Hematopoietic multipotent progenitor cell treated with erythropoietin and hydrocortisone succinate and interleukin-3 and kit ligand, for 8 days (in vitro differentiated cells): ENCODE measurements at regions not wholly inside any gene's neighbourhood (a gene's known extent, or its start where the extent isn't known, plus 50 kb on each side); places are given as distances from the start of the nearest gene placed in this dataset.
"Not testable (repeated sequence)": the region's sequence is repeated elsewhere in the genome, so short reads cannot be mapped to it uniquely, and the experiment has no call there.

Source experiments
- DNase-seq: peaks from one replicate; pipeline ENCODE4 v3.0.0-alpha.2; 2015

DNA sequence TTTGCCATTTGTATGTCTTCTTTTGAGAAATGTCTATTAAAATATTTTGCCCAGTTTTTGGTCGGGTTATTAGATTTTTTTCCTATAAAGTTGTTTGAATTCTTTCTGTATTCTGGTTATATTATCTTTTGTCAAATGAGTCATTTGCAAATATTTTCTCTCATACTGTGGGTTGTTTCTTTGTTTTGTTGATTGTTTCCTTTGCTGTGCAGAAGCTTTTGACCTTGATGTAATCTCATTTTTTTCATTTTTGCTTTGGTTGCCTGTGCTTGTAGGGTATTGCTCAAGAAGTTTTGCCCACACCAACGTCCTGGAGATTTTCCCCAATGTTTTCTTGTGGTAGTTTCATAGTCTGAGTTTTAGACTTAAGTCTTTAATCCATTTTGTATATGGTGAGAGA lies 245.7 kb downstream of the ADCYAP1 start:
- no peak for DNase-seq

DNA sequence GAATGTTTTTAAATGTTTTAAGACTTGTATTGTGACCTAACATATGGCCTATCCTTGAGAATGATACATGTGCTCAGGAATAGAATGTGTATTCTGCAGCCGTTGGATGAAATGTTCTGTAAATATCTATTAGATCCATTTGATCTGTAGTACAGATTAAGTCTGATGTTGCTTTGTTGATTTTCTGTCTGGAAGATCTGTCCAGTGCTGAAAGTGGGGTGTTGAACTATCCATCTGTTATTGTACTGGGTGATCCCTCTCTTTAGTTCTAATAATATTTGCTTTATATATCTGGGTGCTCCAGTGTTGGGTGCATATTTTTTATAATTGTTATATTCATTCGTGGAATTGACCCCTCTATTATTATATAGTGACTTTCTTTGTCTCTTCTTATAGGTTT lies 248.3 kb downstream of the ADCYAP1 start:
- not testable (repeated sequence) for DNase-seq

DNA sequence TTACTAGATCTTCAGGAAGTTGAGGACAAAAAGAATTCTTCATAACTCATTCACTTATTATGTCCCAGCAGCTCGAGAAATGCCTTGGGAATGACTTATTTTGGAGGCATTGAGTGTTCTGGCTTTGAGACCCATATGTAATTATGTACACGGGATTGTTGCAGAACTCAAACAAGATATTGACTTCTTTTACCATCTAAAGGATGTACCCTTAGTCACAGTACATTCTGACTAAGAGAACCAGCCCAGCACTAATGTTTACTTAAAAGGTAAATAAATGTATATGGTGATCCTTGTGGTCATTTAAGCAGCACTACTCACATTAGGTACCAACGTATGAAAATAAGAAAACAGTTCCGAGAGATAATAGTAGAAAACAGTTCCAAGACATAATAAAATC lies 268.9 kb downstream of the ADCYAP1 start:
- no peak for DNase-seq

DNA sequence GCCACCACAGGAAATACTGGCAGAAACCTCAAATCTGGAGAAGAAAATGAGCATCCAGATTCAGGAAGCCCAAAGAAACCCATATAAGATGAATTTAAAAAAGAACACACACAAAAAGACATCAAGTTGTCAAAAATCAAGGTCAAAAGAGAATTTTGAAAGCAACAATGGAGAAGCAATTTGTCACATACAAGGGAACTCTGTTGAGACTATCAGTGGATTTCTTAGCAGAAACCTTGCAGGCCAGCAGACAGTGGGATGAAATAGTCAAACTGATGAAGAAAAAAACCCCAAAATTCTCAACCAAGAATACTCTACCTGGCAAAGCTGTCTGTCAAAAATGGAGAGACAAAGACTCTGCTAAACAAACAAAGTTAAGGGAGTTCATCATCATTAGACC lies 272.6 kb downstream of the ADCYAP1 start:
- DNase-seq = no peak

DNA sequence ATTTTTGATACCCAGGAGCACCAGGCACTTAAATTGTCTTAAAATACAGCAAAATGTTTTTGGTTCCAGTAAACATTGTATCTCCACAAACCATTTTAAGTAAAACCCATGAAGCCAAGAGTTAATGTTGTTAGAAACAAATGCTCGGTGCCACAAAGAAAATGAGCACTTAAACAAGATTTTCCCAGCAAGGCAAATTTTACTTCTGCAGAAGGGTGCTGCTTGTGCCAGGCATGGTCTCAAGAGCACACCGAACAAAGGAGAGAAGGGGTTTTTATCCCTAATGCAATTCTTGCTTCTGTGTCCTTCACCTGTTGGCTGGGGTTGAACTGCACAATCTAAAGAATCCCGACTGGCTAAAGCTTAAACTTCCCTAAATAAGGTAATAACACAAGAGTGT lies 286.7 kb downstream of the ADCYAP1 start:
- DNase-seq = no peak

DNA sequence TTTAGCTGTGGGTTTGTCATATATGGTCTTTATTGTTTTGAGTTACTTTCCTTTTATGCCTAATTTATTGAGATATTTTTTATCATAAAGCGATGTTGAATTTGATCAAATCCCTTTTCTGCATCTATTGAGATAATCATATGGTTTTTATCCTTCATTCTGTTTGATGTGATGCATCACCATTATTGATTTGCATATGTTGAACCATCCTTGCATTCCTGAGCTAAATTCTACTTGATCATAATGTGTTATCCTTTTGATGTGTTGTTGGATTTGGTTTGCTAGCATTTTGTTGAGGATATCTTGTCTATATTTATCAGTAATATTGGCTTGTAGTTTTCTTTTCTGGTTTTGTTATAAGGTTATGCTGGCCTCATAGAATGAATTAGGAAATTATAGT lies 308.5 kb downstream of the ADCYAP1 start:
- DNase-seq = no peak

DNA sequence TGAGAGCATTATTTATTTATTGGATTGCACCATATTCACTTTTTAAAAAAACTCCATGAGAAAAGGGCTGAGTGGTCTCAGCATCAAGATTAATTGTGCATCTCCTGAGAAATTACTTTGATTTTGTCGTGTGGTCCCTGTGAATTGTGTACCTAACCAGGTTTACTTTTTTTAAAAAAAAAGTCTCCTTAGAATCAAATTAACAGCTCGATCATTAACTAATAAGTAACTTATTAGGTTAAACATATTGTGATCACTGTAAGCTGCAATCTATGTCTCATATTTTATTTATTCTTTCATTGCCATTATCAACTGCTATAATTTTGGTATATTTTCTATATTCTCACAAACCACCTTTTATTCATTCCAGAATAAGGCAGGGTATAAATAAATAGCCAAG lies 318.2 kb downstream of the ADCYAP1 start:
- DNase-seq = no peak

DNA sequence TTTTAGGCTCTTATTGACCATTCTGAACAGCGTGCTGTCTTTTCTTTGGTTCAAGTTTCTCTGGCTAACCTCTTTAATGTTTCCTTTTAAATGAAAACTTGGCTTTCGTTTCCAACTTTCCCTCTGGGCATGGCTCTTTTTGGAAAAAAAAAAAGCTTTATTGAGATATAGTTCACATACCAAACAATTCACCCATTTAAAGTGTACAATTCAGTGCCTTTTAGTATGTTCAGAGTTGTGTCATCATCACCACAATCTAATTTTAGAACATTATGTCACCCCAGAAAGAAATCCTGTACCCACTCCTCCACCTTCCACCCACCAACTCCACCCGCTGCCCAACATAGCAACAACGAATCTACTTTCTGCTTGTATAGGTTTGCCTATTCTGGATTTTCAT lies 322.4 kb downstream of the ADCYAP1 start:
- no peak for DNase-seq

DNA sequence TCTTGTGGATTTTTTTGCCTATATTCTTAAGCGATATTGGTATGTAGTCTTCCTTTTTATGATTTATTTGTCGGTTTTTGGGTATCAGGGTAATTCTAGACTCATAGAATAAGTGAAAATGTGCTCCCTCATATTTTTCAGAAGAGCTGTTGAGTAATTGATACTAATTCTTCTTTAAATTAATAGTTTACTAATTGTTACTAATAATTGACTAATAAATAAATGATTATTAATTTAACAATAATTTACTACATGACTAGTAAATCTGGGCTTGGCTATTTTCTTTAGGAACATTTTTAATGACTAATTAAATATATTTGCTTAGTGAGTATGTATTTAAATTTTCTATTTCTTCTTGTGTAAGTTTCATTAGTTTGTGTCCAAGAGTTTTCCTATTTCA lies 325.0 kb downstream of the ADCYAP1 start:
- DNase-seq = no peak

DNA sequence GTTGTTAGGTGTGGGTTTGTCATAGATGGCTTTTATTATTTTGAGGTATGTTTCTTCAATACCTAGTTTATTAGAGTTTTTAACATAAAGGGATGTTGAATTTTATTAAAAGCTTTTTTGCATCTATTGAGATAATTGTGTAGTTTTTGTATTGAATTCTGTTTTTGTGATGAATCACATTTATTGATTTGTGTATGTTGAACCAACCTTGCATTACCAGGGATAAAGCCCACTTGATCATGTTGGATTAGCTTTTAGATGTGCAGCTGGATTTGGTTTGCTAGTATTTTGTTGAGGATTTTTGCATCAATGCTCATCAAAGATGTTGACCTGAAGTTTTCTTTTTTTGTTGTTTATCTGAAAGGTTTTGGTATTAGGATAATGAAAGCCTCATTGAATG lies 328.2 kb downstream of the ADCYAP1 start:
- no peak for DNase-seq

DNA sequence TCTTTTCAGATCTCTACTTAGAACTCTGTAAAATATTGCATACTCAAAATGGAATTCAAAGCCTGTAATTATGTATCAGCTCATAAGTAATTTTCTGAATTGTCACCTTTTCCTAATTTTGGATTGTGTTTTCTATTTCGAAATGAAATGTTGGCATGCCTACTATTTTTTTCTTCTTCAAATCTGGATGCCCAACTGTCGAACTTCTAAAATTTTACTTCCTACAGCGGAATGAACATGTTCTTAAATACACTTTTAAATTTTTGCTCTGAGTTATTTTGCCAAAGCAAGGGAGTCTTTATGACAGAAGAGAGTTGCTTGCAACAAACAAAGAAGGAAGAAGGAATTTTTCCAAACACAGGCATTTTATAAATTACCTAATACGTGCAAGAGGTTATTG lies 336.0 kb downstream of the ADCYAP1 start:
- DNase-seq = no peak

DNA sequence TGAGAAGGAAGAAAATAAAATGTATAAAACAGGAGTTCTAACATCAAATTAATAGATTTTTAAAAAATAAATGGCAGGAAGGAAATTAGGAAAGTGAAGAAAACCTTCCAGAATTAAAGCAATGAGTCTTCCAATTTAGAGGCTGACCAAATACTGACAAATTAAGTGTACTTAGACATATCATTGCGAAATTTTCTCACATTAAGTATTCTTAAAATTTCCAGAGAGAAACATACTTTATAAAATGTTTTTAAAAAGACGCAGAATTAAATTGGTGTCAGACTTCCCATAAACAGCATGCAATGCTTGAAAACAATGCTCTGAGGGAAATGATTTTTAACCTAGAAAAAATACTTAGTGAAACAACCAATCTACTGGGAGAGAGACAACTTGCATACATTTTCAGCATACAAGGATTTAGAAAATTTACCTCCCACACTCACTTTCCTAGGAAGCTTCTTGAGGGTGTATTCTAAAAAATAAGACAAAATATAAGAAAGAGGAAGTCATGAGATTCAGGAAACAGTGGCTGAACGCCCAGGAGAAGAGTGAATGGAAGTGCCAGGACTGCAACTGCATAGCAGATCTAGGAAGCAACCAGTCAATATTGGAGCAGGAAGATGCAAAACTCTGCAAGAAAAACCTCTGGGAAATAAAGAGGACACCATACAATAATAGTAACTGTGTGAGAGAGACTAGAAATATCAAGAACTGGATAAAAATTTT lies 339.9 kb downstream of the ADCYAP1 start:
- no peak for DNase-seq

DNA sequence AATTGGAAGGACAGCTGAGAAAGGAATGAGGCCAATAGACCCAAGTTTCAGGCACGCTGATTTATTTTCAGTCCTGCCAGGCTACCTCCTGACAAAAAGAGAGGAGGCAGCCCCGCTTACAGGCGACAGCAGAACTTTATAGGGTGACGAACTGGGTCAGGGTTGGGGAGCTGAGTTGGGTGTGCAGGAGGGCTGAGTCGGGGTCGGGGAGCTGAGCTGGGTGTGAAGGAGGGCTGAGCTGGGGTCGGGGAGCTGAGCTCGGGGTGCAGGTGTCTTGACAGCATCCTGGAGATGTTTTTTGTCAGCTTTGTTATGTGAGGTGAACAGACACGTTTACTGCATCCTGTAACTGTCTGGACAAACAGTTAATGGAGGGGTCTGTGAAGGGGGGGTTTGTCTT lies 342.2 kb downstream of the ADCYAP1 start:
- no peak for DNase-seq

DNA sequence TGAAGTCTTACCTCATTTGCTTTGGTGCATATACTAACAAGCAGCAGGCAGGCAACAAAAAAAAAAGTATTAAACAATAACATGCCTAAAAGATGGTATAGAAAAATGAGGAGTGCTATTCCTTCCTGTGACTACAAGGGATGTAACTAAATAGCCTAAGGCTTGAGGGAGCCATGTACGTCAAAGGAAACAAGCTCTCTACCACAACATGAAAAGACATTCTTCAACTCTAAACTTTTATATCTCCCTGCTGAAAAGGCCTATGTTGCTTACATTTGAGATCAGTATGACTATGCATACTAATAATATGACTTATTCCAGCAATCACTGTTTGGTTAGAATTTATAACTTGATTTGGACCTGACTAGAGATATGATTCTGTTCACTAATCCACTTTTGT lies 347.9 kb downstream of the ADCYAP1 start:
- DNase-seq = no peak

DNA sequence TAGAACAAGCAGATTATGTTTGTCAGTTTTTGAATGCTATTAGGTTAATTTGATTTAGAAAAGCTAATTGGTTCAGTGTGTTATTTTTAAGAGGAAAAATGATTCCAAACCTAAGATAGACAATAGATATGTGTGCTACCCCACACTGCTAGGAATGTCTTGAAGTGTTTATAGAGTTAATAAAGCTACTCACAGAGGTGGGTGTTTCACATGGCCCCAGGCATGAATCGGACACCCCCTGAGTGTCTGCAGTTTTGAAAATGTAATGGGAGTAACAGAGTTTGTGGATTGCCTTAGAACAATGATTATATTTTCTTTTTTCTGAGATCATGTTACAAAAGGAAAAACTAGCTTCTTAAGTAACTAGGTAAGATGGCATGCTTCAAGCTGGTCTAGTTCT lies 348.3 kb downstream of the ADCYAP1 start:
- no peak for DNase-seq

DNA sequence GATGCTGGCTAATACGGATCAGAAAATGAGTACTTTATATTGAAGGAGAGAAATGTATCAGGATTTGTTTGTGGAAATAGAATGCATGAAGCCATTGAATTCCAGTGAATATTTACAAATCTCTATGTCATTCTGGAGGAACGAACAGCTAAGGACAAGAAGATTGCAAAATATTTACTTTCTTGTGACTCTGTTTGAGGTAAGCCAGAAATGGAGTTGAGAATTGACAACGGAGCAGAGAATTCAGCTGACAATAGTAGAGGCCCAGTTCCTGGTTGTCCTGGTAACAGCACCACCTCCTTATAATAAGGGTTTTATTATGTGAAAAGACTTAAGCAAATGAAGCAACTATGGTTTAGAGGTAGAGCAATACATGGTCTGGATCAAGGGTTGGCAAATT lies 349.2 kb downstream of the ADCYAP1 start:
- no peak for DNase-seq

DNA sequence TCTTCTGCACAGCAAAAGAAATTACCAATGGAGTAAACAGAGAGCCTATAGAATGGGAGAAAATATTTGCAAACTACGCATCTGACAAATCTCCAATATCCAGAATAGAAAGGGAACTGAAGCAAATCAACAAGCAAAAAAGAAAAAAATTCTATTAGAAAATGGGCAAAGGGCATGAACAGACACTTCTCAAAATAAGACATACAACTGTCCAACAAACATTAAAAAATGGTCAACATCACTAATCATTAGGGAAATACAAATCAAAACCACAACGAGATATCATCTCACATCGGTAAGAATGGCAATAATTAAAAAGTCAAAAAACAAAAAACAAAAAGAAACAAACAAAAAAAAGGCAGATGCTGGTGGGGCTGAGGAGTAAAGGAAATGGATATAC lies 356.4 kb downstream of the ADCYAP1 start:
- no peak for DNase-seq

DNA sequence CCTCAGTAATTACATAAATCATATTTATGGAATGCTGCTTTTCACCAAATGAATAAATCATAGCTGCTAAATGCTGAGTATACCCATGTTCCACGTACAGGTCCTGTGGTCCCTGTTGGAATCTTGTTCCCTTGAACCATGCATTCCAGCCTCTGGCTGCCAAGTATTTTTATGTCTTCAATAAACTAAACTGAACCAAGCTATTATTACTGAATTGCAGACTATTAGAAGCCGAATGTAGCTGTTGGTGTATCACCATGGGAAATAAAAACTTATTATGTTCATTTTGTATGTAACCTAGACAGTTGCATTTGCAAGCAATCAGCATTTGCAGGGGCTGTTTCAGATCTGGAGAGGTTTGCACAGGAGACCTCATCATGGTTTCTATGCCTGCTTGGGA lies 362.4 kb downstream of the ADCYAP1 start:
- DNase-seq = no peak

DNA sequence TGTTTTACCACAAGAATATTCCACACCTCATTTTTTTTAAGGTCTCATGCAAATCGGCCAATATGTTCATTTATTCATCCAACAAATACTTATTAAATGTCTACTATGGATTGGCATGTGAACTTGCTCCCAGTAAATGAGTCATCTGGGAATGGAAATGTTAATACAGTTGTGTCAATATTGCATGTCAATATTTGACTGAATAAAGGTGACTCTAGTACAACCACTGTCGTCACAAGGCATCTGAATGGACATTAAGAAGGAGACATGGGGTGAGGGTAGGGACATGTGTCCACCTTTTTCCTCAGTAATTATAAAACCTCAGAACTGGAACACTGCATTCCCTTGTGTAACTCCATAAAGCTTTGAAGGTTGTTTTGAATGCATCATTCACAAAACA lies 365.4 kb downstream of the ADCYAP1 start:
- no peak for DNase-seq

DNA sequence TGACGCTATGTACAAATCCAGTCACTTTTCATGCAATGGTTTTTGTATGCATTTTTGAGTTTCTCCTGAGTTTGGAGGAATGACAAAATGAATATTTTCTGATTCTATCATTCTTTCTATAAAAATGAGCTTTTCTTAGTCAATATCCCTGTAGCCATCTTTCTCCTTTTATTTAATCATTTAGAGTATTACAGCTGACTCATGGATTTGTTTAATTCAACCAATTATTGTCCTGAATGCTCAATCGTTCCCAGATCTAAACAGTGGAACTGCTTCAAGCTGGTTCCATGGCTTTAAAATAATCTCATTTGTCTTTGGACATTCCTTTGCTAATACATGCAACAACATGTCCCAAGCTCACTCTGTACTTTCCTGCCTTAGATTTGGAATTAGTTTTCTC lies 368.8 kb downstream of the ADCYAP1 start:
- no peak for DNase-seq

DNA sequence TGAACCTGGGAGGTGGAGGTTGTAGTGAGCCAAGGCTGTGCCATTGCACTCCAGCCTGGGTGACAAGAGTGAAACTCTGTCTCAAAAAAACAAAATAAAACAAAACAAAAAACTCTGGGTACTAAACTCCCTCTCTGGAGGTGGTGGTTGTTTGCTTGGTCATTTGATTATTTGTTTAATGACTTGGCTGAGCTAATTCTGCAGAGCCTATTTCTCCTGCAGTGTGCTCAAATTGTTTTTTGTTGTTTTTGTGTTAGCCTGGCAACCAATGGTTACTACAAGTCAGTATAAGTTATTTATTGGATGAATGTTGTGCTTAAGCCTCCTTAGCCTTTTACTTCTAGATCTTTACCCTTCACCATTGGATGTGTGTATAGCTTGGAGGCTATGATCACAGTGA lies 387.5 kb downstream of the ADCYAP1 start:
- no peak for DNase-seq

DNA sequence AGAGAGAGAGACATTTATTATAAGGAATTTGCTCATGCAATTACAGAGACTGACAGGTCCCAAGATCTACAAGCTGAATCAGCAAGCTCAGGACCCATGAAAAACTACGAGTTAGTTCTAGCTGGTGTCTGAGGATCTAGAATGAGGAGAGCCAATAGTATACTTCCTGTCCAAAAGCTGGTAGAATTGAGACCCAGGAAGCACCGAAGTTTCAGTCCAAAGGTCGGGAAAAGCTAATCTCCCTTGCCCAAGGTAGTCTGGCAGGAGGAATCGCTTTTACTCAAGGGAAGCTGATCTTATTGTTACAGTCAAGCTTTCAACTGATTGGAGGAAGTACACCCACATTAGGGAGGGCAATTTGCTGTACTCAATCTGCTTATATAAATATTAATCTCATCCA lies 389.6 kb downstream of the ADCYAP1 start:
- DNase-seq = no peak

DNA sequence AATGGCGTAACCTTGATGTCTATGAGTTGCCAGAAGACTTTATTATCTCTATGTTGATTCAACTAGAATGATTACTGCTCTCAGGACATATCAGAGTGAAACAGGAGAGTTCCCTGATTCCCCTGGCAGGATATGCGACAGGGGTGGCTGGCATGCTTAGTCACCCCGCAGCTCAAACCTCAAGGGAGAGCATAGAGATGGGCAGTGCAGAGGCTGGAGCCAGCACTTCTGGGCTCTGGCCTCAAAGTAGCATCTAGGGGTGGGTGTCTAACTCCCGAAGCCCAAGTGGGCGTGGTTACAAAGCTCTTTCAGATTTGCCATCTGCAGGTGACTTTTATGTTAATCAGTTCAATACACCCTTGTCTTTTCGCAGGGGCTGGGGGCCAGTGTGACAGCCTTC lies 391.6 kb downstream of the ADCYAP1 start:
- no peak for DNase-seq

DNA sequence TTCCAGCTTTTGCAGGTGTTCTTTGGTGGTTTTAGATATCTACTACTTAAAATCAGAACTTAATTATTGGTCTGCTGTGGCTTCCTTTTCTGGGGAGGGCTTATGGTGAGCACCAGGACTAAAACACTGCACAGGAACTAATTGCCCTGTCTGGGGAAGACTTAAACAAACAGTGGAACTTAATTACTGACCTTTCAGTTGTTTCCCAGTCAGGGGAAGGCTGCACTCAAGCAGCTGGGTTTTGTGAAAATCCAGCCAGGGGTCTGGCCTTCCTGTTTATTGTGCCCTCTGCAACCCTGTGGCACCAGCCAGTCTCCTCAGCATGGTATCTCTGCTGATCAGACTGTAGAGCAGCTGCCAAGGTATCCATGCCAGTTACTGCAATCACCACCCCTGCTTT lies 398.2 kb downstream of the ADCYAP1 start:
- DNase-seq = no peak

DNA sequence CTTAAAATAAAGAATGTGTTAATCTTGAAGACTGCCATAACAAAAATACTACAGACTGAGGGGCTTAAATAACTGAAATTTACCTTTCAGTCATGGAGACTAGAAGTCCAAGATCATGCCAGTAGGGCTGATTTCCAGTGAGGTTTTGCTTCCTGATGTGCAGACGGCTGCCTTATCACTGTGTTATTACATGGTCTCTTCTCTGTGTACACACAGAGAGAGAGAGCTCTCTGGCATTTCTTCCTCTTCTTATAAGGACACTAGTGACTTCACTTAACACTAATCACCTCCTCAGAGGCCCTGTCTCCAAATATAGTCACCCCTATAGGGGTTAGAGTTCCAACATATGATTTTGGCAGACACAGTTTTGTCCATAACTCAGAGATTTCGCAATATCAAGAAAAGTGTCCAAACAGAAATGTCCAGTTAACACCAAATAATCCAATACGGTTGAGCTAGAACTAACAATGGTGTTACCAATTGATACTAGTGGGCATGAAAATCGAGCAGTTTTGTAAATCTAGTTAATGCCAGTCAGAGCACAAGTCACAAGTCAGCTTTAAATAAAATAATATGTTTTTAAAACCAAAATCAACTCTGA lies 399.8 kb downstream of the ADCYAP1 start:
- DNase-seq = no peak
